Astrocyte of the hippocampus (primary cell): ENCODE measurements at regions not wholly inside any gene's neighbourhood (a gene's known extent, or its start where the extent isn't known, plus 50 kb on each side); places are given as distances from the start of the nearest gene placed in this dataset.
"Not testable (repeated sequence)": the region's sequence is repeated elsewhere in the genome, so short reads cannot be mapped to it uniquely, and the experiment has no call there.

ENCODE experiments used
- DNase-seq: peaks from one replicate; pipeline ENCODE4 v3.0.0; 2011; ENCODE audit warnings: low read depth, low spot score

- DNase-seq: no peak
Measured at GRCh38 chr6:169378620-169379381, 125.2 kb upstream of the THBS2 start.

GRCh38 chr6:169376458-169376857, 122.8 kb upstream of the THBS2 start:
- DNase-seq: no peak

- no peak for DNase-seq
Measured at GRCh38 chr6:169372589-169372988, 118.9 kb upstream of the THBS2 start.

- DNase-seq: peak; percentile 5
Measured at GRCh38 chr6:169371344-169372127, 117.9 kb upstream of the THBS2 start.

- no peak for DNase-seq
Measured at GRCh38 chr6:169370666-169371343, 117.2 kb upstream of the THBS2 start.

- no peak for DNase-seq
Measured at GRCh38 chr6:169370054-169370453, 116.4 kb upstream of the THBS2 start.

GRCh38 chr6:169368200-169368599, 114.6 kb upstream of the THBS2 start:
- DNase-seq: no peak

- DNase-seq: no peak
Measured at GRCh38 chr6:169367507-169367906, 113.9 kb upstream of the THBS2 start.

GRCh38 chr6:169366258-169366901, 112.7 kb upstream of the THBS2 start:
- DNase-seq: no peak

- no peak for DNase-seq
Measured at GRCh38 chr6:169365567-169366257, 112.1 kb upstream of the THBS2 start.

GRCh38 chr6:169363590-169363989, 109.9 kb upstream of the THBS2 start:
- no peak for DNase-seq

GRCh38 chr6:169362501-169363121, 109.0 kb upstream of the THBS2 start:
- DNase-seq: no peak

GRCh38 chr6:169355001-169355400, 101.4 kb upstream of the THBS2 start:
- not testable (repeated sequence) for DNase-seq

- DNase-seq: peak; percentile 20
Measured at GRCh38 chr6:169345146-169345545, 91.5 kb upstream of the THBS2 start.

- DNase-seq: no peak
Measured at GRCh38 chr6:169344750-169345065, 91.1 kb upstream of the THBS2 start.

- no peak for DNase-seq
Measured at GRCh38 chr6:169343886-169344749, 90.5 kb upstream of the THBS2 start.

GRCh38 chr6:169342710-169343109, 89.1 kb upstream of the THBS2 start:
- no peak for DNase-seq

GRCh38 chr6:169341706-169342105, 88.1 kb upstream of the THBS2 start:
- no peak for DNase-seq

- no peak for DNase-seq
Measured at GRCh38 chr6:169341065-169341464, 87.4 kb upstream of the THBS2 start.

- DNase-seq: no peak
Measured at GRCh38 chr6:169340395-169340794, 86.7 kb upstream of the THBS2 start.
